ENCODE measurements at regions not wholly inside any gene's neighbourhood (a gene's known extent, or its start where the extent isn't known, plus 50 kb on each side); places are given as distances from the start of the nearest gene placed in this dataset.
A peak's percentile ranks its signal among the peaks of the same experiment; 100 is the strongest.

DNA sequence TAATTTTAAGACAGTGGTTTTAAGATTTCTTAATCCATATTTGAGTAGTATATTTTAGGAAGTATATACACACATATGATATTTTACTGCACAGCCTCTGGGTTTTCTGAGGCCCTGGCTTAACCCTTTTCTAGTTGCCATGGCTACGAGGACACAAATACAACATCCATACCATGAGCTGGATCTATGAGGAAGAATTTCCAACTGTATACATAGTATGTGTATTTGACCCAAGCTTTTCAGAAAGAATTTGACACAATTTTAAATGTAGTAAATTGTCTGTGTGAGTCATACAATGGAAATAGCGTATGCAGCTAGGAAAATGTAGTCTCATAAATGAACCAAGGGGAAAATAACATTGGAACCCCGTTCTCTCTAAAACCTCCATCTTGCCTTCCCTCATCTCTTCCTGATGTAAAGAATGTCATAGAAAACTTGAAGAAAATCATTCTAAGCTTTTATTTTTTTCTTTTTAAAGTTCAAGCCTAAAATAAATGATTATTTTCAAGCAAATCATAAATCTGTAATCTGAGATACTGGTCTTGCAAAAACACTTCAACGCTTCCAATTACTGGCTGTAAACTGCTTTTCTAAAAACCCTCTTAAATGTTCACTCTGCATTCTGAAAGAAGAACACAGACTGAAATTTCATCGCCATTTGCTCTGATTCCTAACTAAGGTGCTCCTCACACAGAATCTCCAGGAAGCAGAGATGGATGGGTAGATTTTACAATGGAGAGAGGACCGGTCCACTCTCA is 172.4 kb downstream of the LACC1 start:
- H3K27me3 ChIP-seq (replicated peaks; ENCODE audit: control insufficient read depth, insufficient read depth, low read length), result no peaks in the 10 kb centered on the region
- H3K4me3 ChIP-seq (ENCODE audit: low read depth, low read length), result no peak overlapping the region
- POLR2A ChIA-PET, result interaction anchor here (1.2 to 1.5 kb wide), 3 partner anchors 90 to 385 kb away, joined by 6 to 12 read pairs (median 7); no protein-coding TSS in a partner anchor
- H3K36me3 Mint-ChIP-seq (ENCODE audit: insufficient read depth, unreplicated experiment), result no peaks in the 10 kb centered on the region
- intact Hi-C loops (cut with micrococcal nuclease; ENCODE audit: unreplicated experiment), result loop anchor here (1.0 to 5.0 kb wide), 3 partner anchors 144 to 315 kb away; no protein-coding TSS in a partner anchor
- no peaks in the 10 kb centered on the region for H3K27me3 Mint-ChIP-seq (ENCODE audit: insufficient read depth, unreplicated experiment)
- DNase-seq, result peak in 1 of 2 experiments; percentile 43
- peak overlapping the region; percentile 83 for H3K27ac Mint-ChIP-seq (ENCODE audit: unreplicated experiment)
- TF ChIP-seq CTCF (IDR thresholded peaks at IDR 0.05; ENCODE audit: insufficient read depth in 1 of 2, low read depth in 1 of 2, low read length in 1 of 2, severe bottlenecking in 1 of 2, unreplicated experiment in 1 of 2), result no peak
- H3K36me3 ChIP-seq (ENCODE audit: control insufficient read depth, insufficient read depth, low read length), result no peaks in the 10 kb centered on the region
- H3K4me3 Mint-ChIP-seq (ENCODE audit: unreplicated experiment), result peak overlapping the region; percentile 46
- H3K9me3 Mint-ChIP-seq (ENCODE audit: unreplicated experiment), result no peaks in the 10 kb centered on the region
- CTCF ChIA-PET, result interaction anchor here (0.6 to 1.5 kb wide), 4 partner anchors 84 to 385 kb away, joined by 3 to 9 read pairs (median 6); no protein-coding TSS in a partner anchor
- H3K4me1 ChIP-seq, result peaks cover 49% of the 10 kb centered on the region
- peaks cover 37% of the 10 kb centered on the region for H3K4me1 Mint-ChIP-seq (ENCODE audit: low read depth, unreplicated experiment)
- H3K9me3 ChIP-seq, result no peaks in the 10 kb centered on the region
- no TSS peak for BruUV-seq (replicated peaks)

DNA sequence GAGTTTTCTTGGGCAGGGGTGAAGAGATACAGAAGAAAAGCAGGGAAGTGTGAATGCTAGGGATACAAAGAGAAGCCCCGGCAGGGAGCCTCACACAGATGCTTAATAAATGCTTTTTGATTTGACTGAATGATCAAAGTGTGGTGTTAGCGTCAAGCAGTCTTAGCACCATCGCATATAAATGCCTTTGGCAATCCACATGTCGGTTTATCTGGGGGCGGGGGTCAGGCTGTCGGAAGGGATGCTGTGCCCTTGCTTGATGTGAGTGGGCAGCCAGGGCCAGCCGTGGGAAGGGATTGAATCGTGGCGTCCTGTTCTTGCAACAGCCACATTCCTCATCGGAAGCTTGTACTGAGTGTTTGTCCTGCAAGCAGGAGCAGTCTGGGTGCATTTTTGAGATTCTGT is 173.1 kb downstream of the LACC1 start:
- Histone ChIP-seq H3K27me3 (replicated peaks; ENCODE audit: control insufficient read depth, insufficient read depth, low read length) (no peaks in the 10 kb centered on the region), H3K4me1 (peaks cover 49% of the 10 kb centered on the region), H3K36me3 (ENCODE audit: control insufficient read depth, insufficient read depth, low read length) (no peaks in the 10 kb centered on the region), H3K4me3 (ENCODE audit: low read depth, low read length) (no peak overlapping the region), H3K9me3 (no peaks in the 10 kb centered on the region)
- Mint-ChIP-seq H3K4me1 (ENCODE audit: low read depth, unreplicated experiment) (peaks cover 37% of the 10 kb centered on the region), H3K9me3 (ENCODE audit: unreplicated experiment) (no peaks in the 10 kb centered on the region), H3K4me3 (ENCODE audit: unreplicated experiment) (peak overlapping the region; percentile 46), H3K27me3 (ENCODE audit: insufficient read depth, unreplicated experiment) (no peaks in the 10 kb centered on the region), H3K27ac (ENCODE audit: unreplicated experiment) (peak overlapping the region; percentile 83), H3K36me3 (ENCODE audit: insufficient read depth, unreplicated experiment) (no peaks in the 10 kb centered on the region)
- no peak for TF ChIP-seq CTCF (IDR thresholded peaks at IDR 0.05; ENCODE audit: insufficient read depth in 1 of 2, low read depth in 1 of 2, low read length in 1 of 2, severe bottlenecking in 1 of 2, unreplicated experiment in 1 of 2)
- intact Hi-C loops (cut with micrococcal nuclease; ENCODE audit: unreplicated experiment), result loop anchor here (1.0 to 5.0 kb wide), 7 partner anchors 56 to 315 kb away; no protein-coding TSS in a partner anchor
- BruUV-seq (replicated peaks), result no TSS peak
- CTCF ChIA-PET, result interaction anchor here (1.0 to 1.3 kb wide), 4 partner anchors 176 to 384 kb away, joined by 3 to 9 read pairs (median 6); no protein-coding TSS in a partner anchor
- DNase-seq, result peak; percentile 72 to 77
- POLR2A ChIA-PET, result interaction anchor here (1.2 to 1.3 kb wide), 2 partner anchors 89 to 384 kb away, joined by 7 to 12 read pairs; no protein-coding TSS in a partner anchor

DNA sequence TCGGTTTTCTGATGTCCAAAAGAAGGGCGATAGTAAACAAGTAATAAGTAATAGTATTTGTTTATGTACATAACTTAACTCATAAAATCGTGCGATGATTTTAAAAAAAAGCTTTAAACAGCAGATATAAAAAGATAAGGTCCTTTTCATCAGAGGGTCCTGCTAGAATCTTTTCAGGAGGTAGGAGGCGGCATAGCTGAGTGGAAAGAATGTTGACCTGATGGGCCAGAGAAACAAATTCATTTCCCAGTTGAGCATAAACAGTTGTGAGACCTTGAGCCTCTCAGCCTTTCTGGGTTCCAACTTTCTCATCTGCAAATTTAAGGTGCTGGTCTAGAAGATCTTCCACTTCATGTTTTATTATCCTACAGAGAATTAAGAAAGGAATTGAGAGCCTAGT is 173.5 kb downstream of the LACC1 start:
- no peaks in the 10 kb centered on the region for H3K27me3 ChIP-seq (replicated peaks; ENCODE audit: control insufficient read depth, insufficient read depth, low read length)
- intact Hi-C loops (cut with micrococcal nuclease; ENCODE audit: unreplicated experiment), result loop anchor here (1.0 to 5.0 kb wide), 6 partner anchors 55 to 314 kb away; no protein-coding TSS in a partner anchor
- H3K9me3 Mint-ChIP-seq (ENCODE audit: unreplicated experiment), result no peaks in the 10 kb centered on the region
- H3K4me3 Mint-ChIP-seq (ENCODE audit: unreplicated experiment), result peak overlapping the region; percentile 46
- no TSS peak for BruUV-seq (replicated peaks)
- ChIA-PET CTCF (interaction anchor here (1.0 to 1.3 kb wide), 4 partner anchors 176 to 384 kb away, joined by 3 to 9 read pairs (median 6); no protein-coding TSS in a partner anchor), POLR2A (interaction anchor here (1.2 to 1.3 kb wide), 2 partner anchors 89 to 384 kb away, joined by 7 to 12 read pairs; no protein-coding TSS in a partner anchor)
- H3K27me3 Mint-ChIP-seq (ENCODE audit: insufficient read depth, unreplicated experiment), result no peaks in the 10 kb centered on the region
- H3K9me3 ChIP-seq, result no peaks in the 10 kb centered on the region
- no peaks in the 10 kb centered on the region for H3K36me3 ChIP-seq (ENCODE audit: control insufficient read depth, insufficient read depth, low read length)
- DNase-seq, result no peak
- no peaks in the 10 kb centered on the region for H3K36me3 Mint-ChIP-seq (ENCODE audit: insufficient read depth, unreplicated experiment)
- peaks cover 49% of the 10 kb centered on the region for H3K4me1 ChIP-seq
- H3K4me3 ChIP-seq (ENCODE audit: low read depth, low read length), result no peak overlapping the region
- peak overlapping the region; percentile 83 for H3K27ac Mint-ChIP-seq (ENCODE audit: unreplicated experiment)
- H3K4me1 Mint-ChIP-seq (ENCODE audit: low read depth, unreplicated experiment), result peaks cover 37% of the 10 kb centered on the region
- peak in 1 of 2 experiments; percentile 22 for TF ChIP-seq CTCF (IDR thresholded peaks at IDR 0.05; ENCODE audit: insufficient read depth in 1 of 2, low read depth in 1 of 2, low read length in 1 of 2, severe bottlenecking in 1 of 2, unreplicated experiment in 1 of 2)

Data from Caco-2 (cell line).